Spinal cord (tissue), 9 donors: ENCODE measurements at regions not wholly inside any gene's neighbourhood (a gene's known extent, or its start where the extent isn't known, plus 50 kb on each side); places are given as distances from the start of the nearest gene placed in this dataset.

Experiments
- DNase-seq, 6 donors: peaks; one replicate each; pipeline versions ENCODE4 v3.0.0 to v3.0.0-alpha.2; 2013 to 2015; ENCODE audit warnings: low spot score in 6 of 6, low read depth in 4 of 6
- H3K27ac ChIP-seq: one replicate; pipeline ENCODE4 v1.5.1; 2013; ENCODE audit warnings: low read depth, low read length, control low read depth
- H3K27me3 ChIP-seq: one replicate; pipeline ENCODE4 v1.6.1; 2013; ENCODE audit warnings: low read length; ENCODE audit not compliant: control insufficient read depth, insufficient read depth
- H3K36me3 ChIP-seq: one replicate; pipeline ENCODE4 v1.6.1; 2013; ENCODE audit warnings: low read length; ENCODE audit not compliant: control insufficient read depth, insufficient read depth
- H3K4me1 ChIP-seq: one replicate; pipeline ENCODE4 v1.6.1; 2013; ENCODE audit warnings: low read length; ENCODE audit not compliant: control insufficient read depth, insufficient read depth
- H3K4me3 ChIP-seq: one replicate; pipeline ENCODE4 v1.5.1; 2013; ENCODE audit warnings: low read depth, low read length, control low read depth
- H3K9me3 ChIP-seq: one replicate; pipeline ENCODE4 v1.6.1; 2013; ENCODE audit warnings: low read length; ENCODE audit not compliant: control insufficient read depth, insufficient read depth
- WGBS: methylation state at CpG from one replicate; pipeline ENCODE4 v1.1.5; 2013; ENCODE audit warnings: missing lambda C conversion rate; ENCODE audit not compliant: insufficient coverage; 5-methylcytosine and 5-hydroxymethylcytosine counted together
- donor health status: healthy.

GRCh38 chr6:104087765-104088164 is 772.0 kb downstream of the HACE1 start:
- Histone ChIP-seq H3K27ac (no peak overlapping the region), H3K9me3 (peaks cover 2% of the 10 kb centered on the region), H3K27me3 (no peaks in the 10 kb centered on the region), H3K36me3 (no peaks in the 10 kb centered on the region), H3K4me1 (no peaks in the 10 kb centered on the region), H3K4me3 (no peak overlapping the region)
- 80% methylated on average over 1 of the region's 1 CpG for WGBS
- DNase-seq, result no peak

- Histone ChIP-seq H3K9me3 (no peaks in the 10 kb centered on the region), H3K4me3 (no peak overlapping the region), H3K36me3 (no peaks in the 10 kb centered on the region), H3K27me3 (no peaks in the 10 kb centered on the region), H3K27ac (no peak overlapping the region), H3K4me1 (no peaks in the 10 kb centered on the region)
- no CpG with 5 or more reads among the region's 2 CpGs for WGBS
- peak in 1 of 6 donors; percentile 55 for DNase-seq
Observed at GRCh38 chr6:104068281-104068680, 791.4 kb downstream of the HACE1 start.

GRCh38 chr6:104064876-104065275 is 794.8 kb downstream of the HACE1 start:
- no peak overlapping the region for H3K4me3 ChIP-seq
- H3K27ac ChIP-seq, result no peak overlapping the region
- DNase-seq, result no peak
- H3K9me3 ChIP-seq, result no peaks in the 10 kb centered on the region
- 86% methylated on average over 4 of the region's 8 CpGs for WGBS
- H3K36me3 ChIP-seq, result no peaks in the 10 kb centered on the region
- H3K4me1 ChIP-seq, result no peaks in the 10 kb centered on the region
- no peaks in the 10 kb centered on the region for H3K27me3 ChIP-seq

GRCh38 chr6:104050455-104050854 is 809.3 kb downstream of the HACE1 start:
- Histone ChIP-seq H3K4me3 (no peak overlapping the region), H3K9me3 (no peaks in the 10 kb centered on the region), H3K4me1 (no peaks in the 10 kb centered on the region), H3K27me3 (no peaks in the 10 kb centered on the region), H3K27ac (no peak overlapping the region), H3K36me3 (no peaks in the 10 kb centered on the region)
- no peak for DNase-seq
- no CpG with 5 or more reads among the region's 2 CpGs for WGBS

- WGBS, result no CpG with 5 or more reads among the region's 2 CpGs
- DNase-seq, result peak in 2 of 6 donors; percentile 65 to 76
- Histone ChIP-seq H3K27ac (no peak overlapping the region), H3K27me3 (no peaks in the 10 kb centered on the region), H3K9me3 (no peaks in the 10 kb centered on the region), H3K4me1 (no peaks in the 10 kb centered on the region), H3K4me3 (no peak overlapping the region), H3K36me3 (no peaks in the 10 kb centered on the region)
Observed at GRCh38 chr6:104046426-104046825, 813.3 kb downstream of the HACE1 start.

- no peaks in the 10 kb centered on the region for H3K36me3 ChIP-seq
- H3K4me1 ChIP-seq, result no peaks in the 10 kb centered on the region
- no peaks in the 10 kb centered on the region for H3K9me3 ChIP-seq
- no peak overlapping the region for H3K4me3 ChIP-seq
- H3K27me3 ChIP-seq, result no peaks in the 10 kb centered on the region
- WGBS, result no CpG with 5 or more reads among the region's 1 CpG
- DNase-seq, result peak in 1 of 6 donors; percentile 63
- no peak overlapping the region for H3K27ac ChIP-seq
Observed at GRCh38 chr6:104031346-104031745, 828.4 kb downstream of the HACE1 start.

GRCh38 chr6:104022126-104022525 is 837.6 kb downstream of the HACE1 start:
- Histone ChIP-seq H3K9me3 (no peaks in the 10 kb centered on the region), H3K27ac (no peak overlapping the region), H3K36me3 (no peaks in the 10 kb centered on the region), H3K4me3 (no peak overlapping the region), H3K4me1 (no peaks in the 10 kb centered on the region), H3K27me3 (no peaks in the 10 kb centered on the region)
- no peak for DNase-seq

GRCh38 chr6:104019075-104019753 is 840.5 kb downstream of the HACE1 start:
- Histone ChIP-seq H3K27ac (no peak overlapping the region), H3K4me1 (no peaks in the 10 kb centered on the region), H3K9me3 (no peaks in the 10 kb centered on the region), H3K27me3 (no peaks in the 10 kb centered on the region), H3K36me3 (no peaks in the 10 kb centered on the region), H3K4me3 (no peak overlapping the region)
- no peak for DNase-seq
- 89% methylated on average over 8 of the region's 8 CpGs for WGBS

GRCh38 chr6:104017410-104018381 is 842.0 kb downstream of the HACE1 start:
- Histone ChIP-seq H3K27ac (no peak overlapping the region), H3K4me1 (no peaks in the 10 kb centered on the region), H3K4me3 (no peak overlapping the region), H3K9me3 (no peaks in the 10 kb centered on the region), H3K27me3 (no peaks in the 10 kb centered on the region), H3K36me3 (no peaks in the 10 kb centered on the region)
- DNase-seq, result no peak
- 100% methylated on average over 2 of the region's 6 CpGs for WGBS
